ENCODE measurements at regions not wholly inside any gene's neighbourhood (a gene's known extent, or its start where the extent isn't known, plus 50 kb on each side); places are given as distances from the start of the nearest gene placed in this dataset.
"Not testable (repeated sequence)": the region's sequence is repeated elsewhere in the genome, so short reads cannot be mapped to it uniquely, and the experiment has no call there.

DNA sequence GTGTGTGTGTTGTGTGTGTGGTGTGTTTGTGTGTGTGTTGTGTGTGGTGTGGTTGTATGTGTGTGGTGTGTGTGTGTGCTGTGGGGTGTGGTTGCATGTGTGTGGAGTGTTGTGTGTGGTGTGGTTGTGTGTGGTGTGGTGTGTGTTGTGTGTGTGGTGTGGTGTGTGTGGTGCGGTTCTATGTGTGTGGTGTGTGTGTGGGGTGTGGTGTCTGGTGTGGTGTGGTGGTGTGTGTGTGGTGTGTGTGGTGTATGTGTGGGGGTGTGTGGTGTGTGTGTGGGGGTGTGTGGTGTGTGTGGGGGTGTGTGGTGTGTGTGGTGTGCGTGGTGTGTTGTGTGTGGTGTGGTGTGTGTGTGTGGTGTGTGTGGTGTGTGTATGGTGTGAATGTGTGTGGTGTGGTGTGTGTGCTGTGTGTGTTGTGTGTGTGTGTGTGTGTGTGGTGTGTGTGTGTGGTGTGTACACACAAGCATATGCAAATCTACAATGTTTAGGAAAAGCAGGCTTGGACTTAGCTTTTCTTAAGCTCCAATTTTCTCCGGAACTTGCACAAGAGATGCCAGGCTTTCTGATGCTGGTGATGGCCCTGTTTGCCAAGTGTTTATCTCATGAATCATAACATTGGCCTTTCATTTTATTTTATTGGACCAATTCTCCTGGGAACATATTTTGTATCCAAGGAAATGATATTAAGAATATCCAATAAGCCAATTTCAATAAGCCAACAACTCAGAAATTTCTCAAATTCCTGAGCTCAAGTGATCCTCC, 148.7 kb downstream of the SPATA18 start:
- peak in 1 of 2 experiments; percentile 36 for DNase-seq (ENCODE audit: low read depth in 1 of 2, low spot score in 1 of 2)
- TF ChIP-seq JUND (IDR thresholded peaks at IDR 0.05; ENCODE audit: low read depth) = no peak
- in situ Hi-C loops (cut with HindIII; ENCODE audit: low pct_unique_long_range_greater_than_20kb, low sequenced_read_pairs) = no loop called here

DNA sequence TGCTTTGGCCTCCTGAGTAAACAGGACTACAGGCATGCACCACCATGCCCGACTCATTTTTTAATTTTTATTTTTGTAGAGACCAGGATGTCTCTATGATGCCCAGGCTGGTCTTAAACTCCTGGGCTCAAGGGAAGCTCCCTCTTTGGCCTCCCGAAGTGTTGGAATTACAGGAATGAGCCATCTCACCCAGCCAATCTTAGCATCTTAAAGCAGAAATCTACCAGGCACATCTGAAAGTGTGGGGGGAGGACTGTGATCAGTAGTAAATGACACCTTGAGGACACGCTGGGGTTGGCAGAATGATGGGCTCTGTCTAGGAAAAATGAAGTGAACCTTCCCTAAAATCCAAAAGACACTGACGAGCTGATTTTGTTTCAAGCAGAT, 149.2 kb downstream of the SPATA18 start:
- TF ChIP-seq JUND (IDR thresholded peaks at IDR 0.05; ENCODE audit: low read depth) = no peak
- in situ Hi-C loops (cut with HindIII; ENCODE audit: low pct_unique_long_range_greater_than_20kb, low sequenced_read_pairs) = no loop called here
- no peak for DNase-seq (ENCODE audit: low read depth in 1 of 2, low spot score in 1 of 2)

DNA sequence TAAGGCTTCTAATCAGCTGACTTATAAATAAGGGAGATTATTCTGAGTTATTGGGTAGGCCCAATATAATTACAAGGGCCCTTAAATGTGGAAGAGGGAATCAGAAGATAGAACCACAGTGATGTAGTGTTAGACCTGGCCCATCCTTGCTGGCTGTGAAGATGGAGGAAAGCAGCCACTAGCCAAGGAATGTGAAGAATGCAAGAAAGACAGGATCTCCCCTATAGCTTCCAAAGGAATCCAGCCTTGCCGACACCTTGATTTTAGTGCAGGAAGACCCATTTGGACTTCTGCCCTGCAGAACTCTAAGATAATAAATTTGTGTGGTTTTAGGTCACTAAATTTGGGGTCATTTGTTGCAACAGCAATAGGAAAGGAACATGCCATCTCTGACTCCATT, 150.6 kb downstream of the SPATA18 start:
- no peak for DNase-seq (ENCODE audit: low read depth in 1 of 2, low spot score in 1 of 2)
- no peak for TF ChIP-seq JUND (IDR thresholded peaks at IDR 0.05; ENCODE audit: low read depth)
- in situ Hi-C loops (cut with HindIII; ENCODE audit: low pct_unique_long_range_greater_than_20kb, low sequenced_read_pairs) = no loop called here

DNA sequence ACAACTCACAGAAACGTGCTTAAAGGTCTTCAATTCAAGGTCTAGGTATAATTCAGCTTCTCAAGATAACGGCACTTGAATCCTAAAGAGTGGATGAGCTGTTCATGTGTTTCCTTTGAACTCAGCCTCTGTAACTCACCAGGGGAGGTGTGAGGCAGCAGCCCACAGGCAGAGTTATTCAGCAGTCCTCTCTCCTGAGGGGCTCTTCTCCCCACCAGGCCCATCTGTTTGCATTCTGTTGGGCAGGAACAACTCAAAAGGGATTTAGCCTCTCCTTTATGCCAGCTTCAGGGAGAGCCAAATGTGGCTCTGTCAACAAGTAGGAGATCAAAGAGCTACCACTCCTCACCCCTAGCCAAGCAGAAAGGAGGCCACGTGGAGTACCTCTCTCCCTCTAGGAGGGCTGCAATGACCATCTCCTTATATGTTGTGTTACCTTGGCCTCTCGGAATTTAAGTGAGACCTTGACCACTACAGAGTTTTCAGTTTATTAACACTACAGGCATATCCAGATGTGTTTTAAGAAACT, 151.2 kb downstream of the SPATA18 start:
- DNase-seq (ENCODE audit: low read depth in 1 of 2, low spot score in 1 of 2) = no peak
- in situ Hi-C loops (cut with HindIII; ENCODE audit: low pct_unique_long_range_greater_than_20kb, low sequenced_read_pairs) = no loop called here
- TF ChIP-seq JUND (IDR thresholded peaks at IDR 0.05; ENCODE audit: low read depth) = no peak

DNA sequence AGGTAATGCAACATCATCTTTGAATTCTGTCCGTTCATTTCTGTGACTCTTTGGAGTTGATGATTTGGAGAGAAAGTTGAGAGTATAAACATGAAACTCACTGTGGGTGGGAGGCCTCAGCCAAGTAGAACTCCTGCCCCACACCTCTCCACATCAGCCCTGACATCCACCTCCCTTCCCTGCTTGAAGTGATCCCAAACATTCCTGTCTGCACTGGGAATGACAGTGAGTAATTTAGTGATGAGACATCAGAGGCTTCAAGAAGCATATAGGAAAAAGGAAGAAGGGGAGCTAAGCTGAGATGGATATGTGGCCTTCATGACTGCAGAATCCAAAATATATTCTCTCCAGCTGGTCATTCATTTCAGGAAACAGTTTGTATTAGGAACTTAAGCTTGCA, 151.8 kb downstream of the SPATA18 start:
- no peak for DNase-seq (ENCODE audit: low read depth in 1 of 2, low spot score in 1 of 2)
- TF ChIP-seq JUND (IDR thresholded peaks at IDR 0.05; ENCODE audit: low read depth) = no peak
- in situ Hi-C loops (cut with HindIII; ENCODE audit: low pct_unique_long_range_greater_than_20kb, low sequenced_read_pairs) = no loop called here

DNA sequence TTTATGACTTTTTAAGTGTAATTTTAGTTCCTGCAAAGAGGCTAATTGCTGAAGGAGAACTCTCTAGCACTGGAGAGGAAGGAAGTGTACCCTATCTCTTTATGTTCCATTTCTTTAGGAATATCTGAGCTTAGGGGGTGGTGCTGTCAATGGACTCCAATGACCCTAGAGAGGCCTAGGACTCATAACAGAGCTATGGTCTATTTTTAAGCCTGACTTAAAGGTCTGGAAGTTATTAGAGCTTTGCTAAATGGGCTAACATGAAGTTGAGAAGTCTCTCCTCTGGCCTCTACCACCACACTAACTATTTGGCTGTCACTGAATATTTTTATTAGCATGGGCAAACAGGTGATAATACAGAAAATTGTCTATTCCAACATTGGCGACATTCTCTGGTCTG, 152.2 kb downstream of the SPATA18 start:
- no peak for TF ChIP-seq JUND (IDR thresholded peaks at IDR 0.05; ENCODE audit: low read depth)
- in situ Hi-C loops (cut with HindIII; ENCODE audit: low pct_unique_long_range_greater_than_20kb, low sequenced_read_pairs) = no loop called here
- no peak for DNase-seq (ENCODE audit: low read depth in 1 of 2, low spot score in 1 of 2)

DNA sequence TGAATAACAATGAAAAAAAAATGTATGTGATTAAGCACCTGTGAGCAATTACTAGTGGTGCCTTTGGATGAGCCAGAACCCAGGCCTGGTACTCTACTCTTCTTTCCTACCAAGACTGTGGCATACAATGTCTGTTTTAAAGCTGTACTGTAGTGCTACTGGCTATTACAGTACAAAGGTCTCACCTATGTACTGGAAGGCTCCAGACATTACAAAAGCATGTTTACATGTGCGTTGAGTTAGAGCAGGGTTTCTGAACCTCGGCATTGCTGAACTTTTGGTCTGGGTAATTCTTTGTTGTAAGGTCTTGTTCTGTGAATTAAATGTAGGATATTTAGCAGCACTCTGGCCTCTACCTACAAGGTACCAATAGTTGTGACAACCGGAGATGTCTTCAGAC, 153.8 kb downstream of the SPATA18 start:
- DNase-seq (ENCODE audit: low read depth in 1 of 2, low spot score in 1 of 2) = no peak
- TF ChIP-seq JUND (IDR thresholded peaks at IDR 0.05; ENCODE audit: low read depth) = no peak
- in situ Hi-C loops (cut with HindIII; ENCODE audit: low pct_unique_long_range_greater_than_20kb, low sequenced_read_pairs) = no loop called here

DNA sequence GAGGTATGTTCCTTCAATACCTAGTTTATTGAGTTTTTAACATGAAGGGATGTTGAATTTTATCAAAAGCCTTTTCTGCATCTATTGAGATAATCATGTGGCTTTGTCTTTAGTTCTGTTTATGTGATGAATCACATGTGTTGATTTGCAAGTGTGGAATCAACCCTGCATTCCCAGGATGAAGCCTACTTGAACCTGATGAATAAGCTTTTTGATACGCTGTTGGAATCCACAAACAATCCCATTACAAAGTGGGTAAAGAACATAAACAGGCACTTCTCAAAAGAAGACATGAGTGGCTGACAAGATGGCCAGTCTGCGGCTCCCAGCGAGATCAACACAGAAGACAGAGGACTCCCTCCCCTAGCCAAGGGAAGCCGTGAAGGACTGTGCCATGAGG, 156.0 kb downstream of the SPATA18 start:
- DNase-seq (ENCODE audit: low read depth in 1 of 2, low spot score in 1 of 2); in situ Hi-C loops (cut with HindIII; ENCODE audit: low pct_unique_long_range_greater_than_20kb, low sequenced_read_pairs): not testable (repeated sequence)

DNA sequence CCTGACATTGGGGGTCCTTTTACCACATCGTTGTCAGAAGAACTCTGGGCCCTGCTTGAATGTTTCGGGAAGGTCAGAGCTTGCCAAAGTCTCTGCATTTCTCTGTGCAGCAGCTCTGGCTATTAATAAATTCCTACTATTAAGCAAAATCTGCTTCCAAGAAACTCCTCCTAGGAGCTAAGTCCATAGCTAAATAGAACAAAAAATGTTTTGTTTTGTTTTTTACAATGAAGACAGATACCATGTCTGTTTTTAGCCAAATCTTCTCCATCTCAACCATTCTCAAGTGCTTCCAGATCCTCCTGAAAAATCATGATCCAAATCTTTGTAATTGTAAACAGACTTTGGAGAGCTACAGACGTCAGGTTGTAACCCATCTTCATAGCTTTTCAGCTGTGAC, 161.6 kb downstream of the SPATA18 start:
- in situ Hi-C loops (cut with HindIII; ENCODE audit: low pct_unique_long_range_greater_than_20kb, low sequenced_read_pairs) = no loop called here
- TF ChIP-seq JUND (IDR thresholded peaks at IDR 0.05; ENCODE audit: low read depth) = no peak
- no peak for DNase-seq (ENCODE audit: low read depth in 1 of 2, low spot score in 1 of 2)

DNA sequence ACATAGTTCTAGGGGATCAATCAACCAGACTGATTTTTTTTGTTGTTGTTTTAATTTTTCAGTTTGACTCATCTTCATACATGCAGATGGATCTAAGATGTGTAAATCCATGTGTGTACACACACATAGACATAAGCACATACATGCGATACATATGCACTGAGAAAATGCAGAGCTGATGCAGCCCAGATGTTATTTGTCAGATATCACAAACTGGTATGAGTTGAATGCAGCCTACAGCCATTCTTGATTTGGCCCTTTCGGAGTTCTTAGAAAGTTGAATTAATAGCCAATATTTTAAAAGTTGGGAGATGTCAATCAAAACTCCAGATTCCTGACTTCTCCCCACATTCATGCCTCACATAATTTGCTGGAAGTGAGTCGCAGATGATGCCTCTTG, 180.4 kb downstream of the SPATA18 start:
- in situ Hi-C loops (cut with HindIII; ENCODE audit: low pct_unique_long_range_greater_than_20kb, low sequenced_read_pairs) = no loop called here
- no peak for DNase-seq (ENCODE audit: low read depth in 1 of 2, low spot score in 1 of 2)

DNA sequence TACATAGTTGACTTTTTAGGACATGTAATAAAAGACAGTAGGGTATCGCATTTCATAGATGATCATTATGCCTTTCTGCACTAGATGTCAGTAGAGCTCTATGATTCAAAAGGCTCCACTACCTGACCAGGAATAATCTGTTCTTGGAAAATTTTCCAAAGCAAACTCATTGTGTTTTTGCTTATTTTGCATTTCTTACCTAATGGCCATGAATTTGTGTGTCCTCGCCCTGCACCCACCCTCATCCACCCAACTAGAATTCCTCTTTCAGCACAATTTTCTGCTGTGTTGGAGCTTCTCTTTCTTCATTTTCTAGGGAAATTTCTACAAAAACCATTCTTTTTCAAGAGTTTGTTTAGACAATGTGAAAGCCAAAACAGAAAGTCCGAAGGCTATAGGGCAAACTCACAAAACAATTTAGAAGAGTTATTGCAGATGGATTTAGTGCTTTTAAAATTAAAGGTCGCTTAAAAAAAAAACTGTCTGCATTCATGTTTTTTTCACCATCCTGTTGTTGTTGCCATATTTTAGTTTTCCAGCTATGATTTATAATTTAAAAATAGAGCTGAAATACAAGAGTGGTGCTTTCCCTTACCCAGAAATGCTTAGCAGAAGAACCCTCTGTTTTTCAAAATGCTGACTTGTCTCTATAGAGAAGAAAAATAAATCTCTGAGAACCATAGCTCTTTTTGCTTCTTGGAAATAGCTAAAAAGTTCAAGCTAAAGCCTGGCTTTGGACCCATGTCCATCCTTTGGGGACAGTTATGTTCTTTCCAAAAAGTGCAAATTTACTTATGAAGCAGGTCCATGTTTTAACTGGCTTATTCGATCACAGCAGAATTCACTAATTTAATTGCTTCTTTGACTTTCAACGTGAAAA, 183.7 kb downstream of the SPATA18 start:
- no peak for TF ChIP-seq JUND (IDR thresholded peaks at IDR 0.05; ENCODE audit: low read depth)
- in situ Hi-C loops (cut with HindIII; ENCODE audit: low pct_unique_long_range_greater_than_20kb, low sequenced_read_pairs) = no loop called here
- DNase-seq (ENCODE audit: low read depth in 1 of 2, low spot score in 1 of 2) = peak; percentile 13 to 69

More for the DNA sequence above, 180.4 kb downstream of the SPATA18 start:
- no peak for TF ChIP-seq JUND (IDR thresholded peaks at IDR 0.05; ENCODE audit: low read depth)

DNA sequence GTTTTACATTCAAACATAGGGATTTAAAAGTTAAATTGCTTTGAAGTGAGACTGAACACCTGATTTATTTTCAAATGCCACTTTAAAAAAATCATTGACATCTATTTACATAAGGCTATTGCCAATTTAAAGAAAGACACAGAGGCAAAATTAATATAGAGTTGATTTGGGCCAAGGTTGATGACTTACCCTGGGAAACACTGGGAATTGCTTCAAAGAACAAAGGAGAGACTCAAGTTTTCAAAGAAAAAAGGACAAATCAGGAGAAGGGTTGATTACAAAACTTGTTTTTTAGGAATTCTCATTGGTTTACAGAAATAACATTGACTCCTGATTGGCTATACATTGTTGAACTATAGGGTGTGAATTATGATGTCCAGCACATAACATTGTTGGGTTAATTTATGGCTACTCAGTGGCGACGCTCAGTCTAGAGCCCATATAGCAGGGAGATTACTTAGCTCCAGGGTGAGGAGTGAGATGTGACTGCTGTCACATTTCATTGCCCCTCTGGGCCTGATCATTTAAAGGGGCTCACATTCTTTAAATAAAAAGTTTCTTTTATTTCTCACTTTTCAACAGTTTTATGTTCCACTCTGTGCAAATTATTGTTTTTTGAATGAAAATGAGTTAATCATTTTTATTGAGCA, 184.6 kb downstream of the SPATA18 start:
- no peak for TF ChIP-seq JUND (IDR thresholded peaks at IDR 0.05; ENCODE audit: low read depth)
- no peak for DNase-seq (ENCODE audit: low read depth in 1 of 2, low spot score in 1 of 2)
- in situ Hi-C loops (cut with HindIII; ENCODE audit: low pct_unique_long_range_greater_than_20kb, low sequenced_read_pairs) = no loop called here

DNA sequence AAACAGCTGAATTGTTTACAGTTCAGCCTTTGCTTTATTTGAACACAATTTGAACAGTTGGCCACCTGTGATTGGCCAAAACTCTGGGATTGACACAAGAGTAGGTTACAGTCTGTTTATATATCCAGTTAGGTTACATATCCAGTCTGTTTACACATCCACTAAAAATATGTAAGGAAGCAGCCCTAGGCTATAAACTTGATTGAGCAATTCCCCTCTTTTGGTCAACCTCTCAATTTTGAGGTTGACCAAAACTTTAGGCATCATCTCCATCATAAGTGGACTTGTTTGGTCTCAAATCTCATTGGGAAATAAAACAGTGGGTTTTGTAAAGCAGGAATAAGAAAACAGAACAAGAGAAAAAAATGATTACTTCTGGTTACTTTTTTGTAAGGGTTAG, 190.8 kb downstream of the SPATA18 start:
- TF ChIP-seq JUND (IDR thresholded peaks at IDR 0.05; ENCODE audit: low read depth) = no peak
- peak in 1 of 2 experiments; percentile 92 for DNase-seq (ENCODE audit: low read depth in 1 of 2, low spot score in 1 of 2)
- in situ Hi-C loops (cut with HindIII; ENCODE audit: low pct_unique_long_range_greater_than_20kb, low sequenced_read_pairs) = no loop called here

Measured in T47D (cell line).